ENCODE measurements at regions not wholly inside any gene's neighbourhood (a gene's known extent, or its start where the extent isn't known, plus 50 kb on each side); places are given as distances from the start of the nearest gene placed in this dataset.

DNA sequence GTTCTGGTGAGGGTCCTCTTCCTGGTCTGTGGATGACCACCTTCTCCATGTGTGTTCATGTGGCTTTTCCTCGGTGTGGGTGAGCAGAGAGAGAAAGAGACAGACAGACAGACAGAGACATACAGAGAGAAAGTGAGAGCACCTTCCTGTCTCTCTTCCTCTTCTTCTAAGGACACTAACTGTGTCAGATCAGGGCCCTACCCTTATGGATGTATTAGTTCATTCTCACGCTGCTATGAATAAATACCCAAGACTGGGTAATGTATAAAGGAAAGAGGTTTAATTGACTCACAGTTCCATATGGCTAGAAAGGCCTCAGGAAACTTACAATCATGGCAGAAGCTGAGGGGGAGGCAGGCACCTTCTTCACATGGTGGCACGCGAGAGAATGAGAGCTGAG, 131.5 kb upstream of the ZNF648 start:
- H3K27me3 Mint-ChIP-seq (ENCODE audit: low read depth): peaks cover 10% of the 10 kb centered on the region
- no peaks in the 10 kb centered on the region for H3K36me3 Mint-ChIP-seq (ENCODE audit: insufficient read depth)
- H3K4me3 Mint-ChIP-seq: no peak overlapping the region
- no peak for DNase-seq
- no peaks in the 10 kb centered on the region for H3K4me1 Mint-ChIP-seq (ENCODE audit: low read depth)
- H3K9me3 Mint-ChIP-seq: no peaks in the 10 kb centered on the region
- no peak for ATAC-seq

GRCh38 chr1:182192215-182192614, 130.7 kb upstream of the ZNF648 start:
- Mint-ChIP-seq H3K4me3 (no peak overlapping the region), H3K4me1 (ENCODE audit: low read depth) (no peaks in the 10 kb centered on the region), H3K9me3 (no peaks in the 10 kb centered on the region), H3K27me3 (ENCODE audit: low read depth) (peaks cover 7% of the 10 kb centered on the region), H3K36me3 (ENCODE audit: insufficient read depth) (no peaks in the 10 kb centered on the region)
- DNase-seq (no peak), ATAC-seq (no peak)

- no peak for ATAC-seq
- no peak for DNase-seq
- Mint-ChIP-seq H3K36me3 (ENCODE audit: insufficient read depth) (no peaks in the 10 kb centered on the region), H3K27me3 (ENCODE audit: low read depth) (peaks cover 7% of the 10 kb centered on the region), H3K4me1 (ENCODE audit: low read depth) (no peaks in the 10 kb centered on the region), H3K9me3 (no peaks in the 10 kb centered on the region), H3K4me3 (no peak overlapping the region)
Observed at GRCh38 chr1:182191381-182192115, 130.0 kb upstream of the ZNF648 start.

- H3K27me3 Mint-ChIP-seq (ENCODE audit: low read depth): peaks cover 7% of the 10 kb centered on the region
- ATAC-seq (no peak), DNase-seq (no peak)
- H3K9me3 Mint-ChIP-seq: no peaks in the 10 kb centered on the region
- H3K36me3 Mint-ChIP-seq (ENCODE audit: insufficient read depth): no peaks in the 10 kb centered on the region
- no peaks in the 10 kb centered on the region for H3K4me1 Mint-ChIP-seq (ENCODE audit: low read depth)
- no peak overlapping the region for H3K4me3 Mint-ChIP-seq
Observed at GRCh38 chr1:182189535-182190066, 128.1 kb upstream of the ZNF648 start.

DNA sequence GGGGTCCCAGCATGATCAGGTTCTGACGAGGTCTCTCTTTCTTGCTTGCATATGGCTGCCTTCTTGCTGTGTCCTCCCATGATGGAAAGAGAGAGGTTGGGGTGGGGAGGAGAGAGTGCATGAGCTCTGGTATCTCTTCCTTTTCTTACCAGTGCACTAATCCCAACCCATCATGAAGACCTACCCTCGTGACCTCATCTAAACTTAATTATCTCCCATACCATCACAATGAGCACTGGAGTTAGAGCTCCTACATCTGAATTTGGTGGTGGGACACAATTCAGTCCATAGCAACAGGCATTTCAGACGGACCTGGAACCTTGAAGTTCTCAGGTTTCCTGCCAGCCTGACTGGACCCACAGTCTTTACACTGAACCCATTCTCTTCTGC, 125.2 kb upstream of the ZNF648 start:
- Mint-ChIP-seq H3K4me1 (ENCODE audit: low read depth) (no peaks in the 10 kb centered on the region), H3K9me3 (no peaks in the 10 kb centered on the region), H3K27me3 (ENCODE audit: low read depth) (peaks cover 3% of the 10 kb centered on the region), H3K36me3 (ENCODE audit: insufficient read depth) (no peaks in the 10 kb centered on the region), H3K4me3 (no peak overlapping the region)
- DNase-seq (no peak), ATAC-seq (no peak)

DNA sequence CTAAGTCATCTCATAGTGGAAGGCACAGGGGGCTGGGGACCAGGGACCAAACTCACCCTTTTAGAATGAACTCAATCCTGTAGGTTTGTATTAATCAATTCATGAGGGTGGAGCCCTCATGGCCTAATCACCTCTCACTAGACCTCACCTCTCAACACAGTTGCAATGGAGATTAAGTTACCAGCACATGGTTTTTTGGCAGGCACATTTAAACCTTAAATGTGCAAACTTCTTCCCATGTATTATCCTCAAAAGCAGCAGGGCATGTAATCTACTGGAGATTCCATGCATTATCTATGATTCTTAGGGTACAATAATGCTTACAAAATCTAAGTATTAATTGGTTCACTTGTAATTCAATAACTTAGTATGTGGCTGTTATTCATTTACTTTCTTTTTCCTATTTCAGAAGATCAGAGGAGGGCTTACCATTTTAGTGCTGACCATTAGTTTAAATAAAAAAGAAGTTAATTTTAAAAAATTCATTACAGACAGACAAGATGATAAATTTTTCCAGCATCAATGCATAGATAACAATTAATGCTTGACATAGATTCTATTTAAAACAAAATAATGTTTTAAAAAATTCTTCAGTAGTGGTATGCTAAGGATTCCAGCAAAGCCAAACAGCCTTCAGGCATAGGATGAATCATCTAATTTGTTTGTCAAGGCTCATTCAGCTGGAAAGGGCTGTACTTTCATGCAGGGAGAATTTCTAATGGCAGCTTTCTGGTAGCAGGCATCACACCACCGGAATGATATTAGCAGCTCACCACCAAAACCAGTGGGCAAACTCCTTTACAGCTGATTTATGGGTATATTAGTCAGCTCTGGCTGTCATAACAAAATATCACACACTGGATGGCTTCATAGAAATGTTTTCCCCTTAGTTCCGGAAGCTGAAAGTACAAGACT, 124.6 kb upstream of the ZNF648 start:
- Mint-ChIP-seq H3K36me3 (ENCODE audit: insufficient read depth) (no peaks in the 10 kb centered on the region), H3K27me3 (ENCODE audit: low read depth) (peaks cover 2% of the 10 kb centered on the region), H3K4me3 (no peak overlapping the region), H3K4me1 (ENCODE audit: low read depth) (no peaks in the 10 kb centered on the region), H3K9me3 (no peaks in the 10 kb centered on the region)
- ATAC-seq: no peak
- no peak for DNase-seq

GRCh38 chr1:182185136-182185535, 123.6 kb upstream of the ZNF648 start:
- H3K4me3 Mint-ChIP-seq: no peak overlapping the region
- H3K36me3 Mint-ChIP-seq (ENCODE audit: insufficient read depth): no peaks in the 10 kb centered on the region
- H3K27me3 Mint-ChIP-seq (ENCODE audit: low read depth): peaks cover 2% of the 10 kb centered on the region
- DNase-seq: no peak
- no peak for ATAC-seq
- no peaks in the 10 kb centered on the region for H3K4me1 Mint-ChIP-seq (ENCODE audit: low read depth)
- no peaks in the 10 kb centered on the region for H3K9me3 Mint-ChIP-seq

- H3K4me1 Mint-ChIP-seq (ENCODE audit: low read depth): no peaks in the 10 kb centered on the region
- H3K4me3 Mint-ChIP-seq: no peak overlapping the region
- H3K9me3 Mint-ChIP-seq: no peaks in the 10 kb centered on the region
- no peaks in the 10 kb centered on the region for H3K36me3 Mint-ChIP-seq (ENCODE audit: insufficient read depth)
- no peak for DNase-seq
- peaks cover 2% of the 10 kb centered on the region for H3K27me3 Mint-ChIP-seq (ENCODE audit: low read depth)
- ATAC-seq: no peak
Observed at GRCh38 chr1:182183606-182184005, 122.1 kb upstream of the ZNF648 start.

DNA sequence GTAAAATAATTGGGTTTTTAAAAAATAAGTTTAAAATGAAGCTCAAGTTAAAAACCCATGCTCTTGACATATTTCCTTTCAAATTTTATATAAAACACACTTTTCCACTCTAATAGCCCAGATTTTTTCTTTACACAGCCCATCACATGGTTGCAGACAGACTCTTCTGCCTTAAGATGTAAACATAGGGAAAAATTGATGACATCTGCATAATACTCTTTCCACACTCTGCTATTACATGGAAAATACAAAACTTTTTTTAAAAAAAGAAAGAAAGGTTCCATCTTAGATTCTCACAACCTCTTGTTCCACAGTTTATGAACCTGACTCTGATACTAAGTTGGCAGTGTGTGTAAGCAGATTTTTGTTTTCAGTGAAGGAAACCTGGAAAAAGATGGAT, 120.8 kb upstream of the ZNF648 start:
- peaks cover 5% of the 10 kb centered on the region for H3K27me3 Mint-ChIP-seq (ENCODE audit: low read depth)
- H3K4me1 Mint-ChIP-seq (ENCODE audit: low read depth): no peaks in the 10 kb centered on the region
- no peak for DNase-seq
- no peaks in the 10 kb centered on the region for H3K9me3 Mint-ChIP-seq
- H3K36me3 Mint-ChIP-seq (ENCODE audit: insufficient read depth): no peaks in the 10 kb centered on the region
- H3K4me3 Mint-ChIP-seq: no peak overlapping the region
- no peak for ATAC-seq

DNA sequence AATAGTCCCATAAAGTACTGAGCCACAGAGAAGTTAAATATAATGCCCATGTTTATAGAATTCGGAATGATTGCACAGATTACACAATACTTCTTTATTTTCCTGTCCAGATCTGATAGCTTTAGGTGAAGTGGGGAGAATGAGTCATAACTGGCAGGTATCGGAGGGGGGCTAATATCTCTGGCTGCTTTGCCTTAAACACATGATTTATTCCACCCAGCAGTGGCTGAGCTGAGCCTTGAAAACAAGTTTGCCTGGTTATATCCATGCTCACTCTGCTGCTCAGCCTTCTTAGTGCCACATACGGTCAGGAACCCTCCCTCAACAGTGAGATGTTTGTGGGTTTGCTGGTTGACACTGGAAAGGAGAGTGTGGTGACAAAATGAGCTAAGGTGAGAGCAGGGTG, 119.7 kb upstream of the ZNF648 start:
- no peak for ATAC-seq

GRCh38 chr1:182175361-182175931, 113.9 kb upstream of the ZNF648 start:
- Mint-ChIP-seq H3K4me3 (no peak overlapping the region), H3K36me3 (ENCODE audit: insufficient read depth) (no peaks in the 10 kb centered on the region), H3K27me3 (ENCODE audit: low read depth) (peaks cover 2% of the 10 kb centered on the region), H3K9me3 (no peaks in the 10 kb centered on the region), H3K4me1 (ENCODE audit: low read depth) (no peaks in the 10 kb centered on the region)
- DNase-seq (no peak), ATAC-seq (no peak)

More for the DNA sequence above, 119.7 kb upstream of the ZNF648 start:
- Mint-ChIP-seq H3K4me3 (no peak overlapping the region), H3K36me3 (ENCODE audit: insufficient read depth) (no peaks in the 10 kb centered on the region), H3K27me3 (ENCODE audit: low read depth) (peaks cover 5% of the 10 kb centered on the region), H3K4me1 (ENCODE audit: low read depth) (no peaks in the 10 kb centered on the region), H3K9me3 (no peaks in the 10 kb centered on the region)
- no peak for DNase-seq

- H3K4me3 Mint-ChIP-seq: no peak overlapping the region
- peaks cover 2% of the 10 kb centered on the region for H3K27me3 Mint-ChIP-seq (ENCODE audit: low read depth)
- H3K36me3 Mint-ChIP-seq (ENCODE audit: insufficient read depth): no peaks in the 10 kb centered on the region
- H3K4me1 Mint-ChIP-seq (ENCODE audit: low read depth): peaks cover 1% of the 10 kb centered on the region
- ATAC-seq: no peak
- DNase-seq: no peak
- no peaks in the 10 kb centered on the region for H3K9me3 Mint-ChIP-seq
Observed at GRCh38 chr1:182174513-182174855, 113.0 kb upstream of the ZNF648 start.

DNA sequence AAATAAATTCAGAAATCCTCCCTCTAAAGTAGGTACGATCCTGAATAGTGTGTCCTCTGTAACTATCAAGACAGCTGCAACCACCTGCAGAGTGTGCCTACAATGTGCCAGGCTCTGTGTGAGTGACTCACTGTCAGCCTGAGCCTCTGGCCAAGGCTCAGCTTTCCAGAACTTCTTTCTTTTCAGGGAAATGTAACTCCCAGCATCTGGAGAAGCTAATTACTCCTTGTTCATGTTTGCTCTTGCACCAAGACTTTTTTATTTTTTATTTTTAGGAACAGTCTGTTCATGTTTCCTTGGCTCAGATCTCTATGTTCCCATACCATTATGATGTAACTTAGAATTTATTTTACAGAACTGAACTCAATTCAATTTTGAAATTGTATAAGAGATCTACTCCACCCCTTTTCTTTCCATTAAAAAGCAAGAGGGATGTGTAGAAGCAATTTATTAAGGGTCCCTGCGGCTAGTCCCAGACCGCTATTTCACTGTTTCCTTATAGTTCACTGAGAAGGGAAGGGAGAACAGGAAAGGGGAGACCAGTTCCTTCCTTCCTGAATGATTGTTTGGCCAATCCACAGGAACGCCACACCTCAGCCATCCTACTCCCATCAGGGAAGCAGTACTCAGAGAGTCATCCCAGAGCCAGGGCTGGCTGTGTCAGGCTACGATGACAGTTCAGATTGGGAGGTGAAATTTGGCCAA, 112.4 kb upstream of the ZNF648 start:
- DNase-seq (no peak), ATAC-seq (no peak)
- Mint-ChIP-seq H3K9me3 (no peaks in the 10 kb centered on the region), H3K4me1 (ENCODE audit: low read depth) (peaks cover 1% of the 10 kb centered on the region), H3K4me3 (no peak overlapping the region), H3K27me3 (ENCODE audit: low read depth) (peaks cover 2% of the 10 kb centered on the region), H3K36me3 (ENCODE audit: insufficient read depth) (no peaks in the 10 kb centered on the region)

- DNase-seq: no peak
- H3K4me3 Mint-ChIP-seq: no peak overlapping the region
- H3K27me3 Mint-ChIP-seq (ENCODE audit: low read depth): no peaks in the 10 kb centered on the region
- H3K9me3 Mint-ChIP-seq: no peaks in the 10 kb centered on the region
- H3K36me3 Mint-ChIP-seq (ENCODE audit: insufficient read depth): no peaks in the 10 kb centered on the region
- H3K4me1 Mint-ChIP-seq (ENCODE audit: low read depth): peaks cover 1% of the 10 kb centered on the region
- no peak for ATAC-seq
Observed at GRCh38 chr1:182172699-182173098, 111.2 kb upstream of the ZNF648 start.
